ENCODE measurements at regions not wholly inside any gene's neighbourhood (a gene's known extent, or its start where the extent isn't known, plus 50 kb on each side); places are given as distances from the start of the nearest gene placed in this dataset.

GRCh38 chr11:127683321-127683720, 682.8 kb upstream of the KIRREL3 start (continued):
- TF ChIP-seq ZNF281 (CRISPR knock-in tag; IDR thresholded peaks at IDR 0.05) = no peak
- TF ChIP-seq TEAD1 (CRISPR knock-in tag; IDR thresholded peaks at IDR 0.05) = no peak
- TF ChIP-seq, protein P1, sequence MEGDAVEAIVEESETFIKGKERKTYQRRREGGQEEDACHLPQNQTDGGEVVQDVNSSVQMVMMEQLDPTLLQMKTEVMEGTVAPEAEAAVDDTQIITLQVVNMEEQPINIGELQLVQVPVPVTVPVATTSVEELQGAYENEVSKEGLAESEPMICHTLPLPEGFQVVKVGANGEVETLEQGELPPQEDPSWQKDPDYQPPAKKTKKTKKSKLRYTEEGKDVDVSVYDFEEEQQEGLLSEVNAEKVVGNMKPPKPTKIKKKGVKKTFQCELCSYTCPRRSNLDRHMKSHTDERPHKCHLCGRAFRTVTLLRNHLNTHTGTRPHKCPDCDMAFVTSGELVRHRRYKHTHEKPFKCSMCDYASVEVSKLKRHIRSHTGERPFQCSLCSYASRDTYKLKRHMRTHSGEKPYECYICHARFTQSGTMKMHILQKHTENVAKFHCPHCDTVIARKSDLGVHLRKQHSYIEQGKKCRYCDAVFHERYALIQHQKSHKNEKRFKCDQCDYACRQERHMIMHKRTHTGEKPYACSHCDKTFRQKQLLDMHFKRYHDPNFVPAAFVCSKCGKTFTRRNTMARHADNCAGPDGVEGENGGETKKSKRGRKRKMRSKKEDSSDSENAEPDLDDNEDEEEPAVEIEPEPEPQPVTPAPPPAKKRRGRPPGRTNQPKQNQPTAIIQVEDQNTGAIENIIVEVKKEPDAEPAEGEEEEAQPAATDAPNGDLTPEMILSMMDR (IDR thresholded peaks at IDR 0.05) = no peak
- TF ChIP-seq NFYB (CRISPR knock-in tag; conservative IDR thresholded peaks at IDR 0.05; ENCODE audit: low read depth) = no peak
- TF ChIP-seq ZNF263 (CRISPR knock-in tag; IDR thresholded peaks at IDR 0.05; ENCODE audit: low read depth) = no peak

DNA sequence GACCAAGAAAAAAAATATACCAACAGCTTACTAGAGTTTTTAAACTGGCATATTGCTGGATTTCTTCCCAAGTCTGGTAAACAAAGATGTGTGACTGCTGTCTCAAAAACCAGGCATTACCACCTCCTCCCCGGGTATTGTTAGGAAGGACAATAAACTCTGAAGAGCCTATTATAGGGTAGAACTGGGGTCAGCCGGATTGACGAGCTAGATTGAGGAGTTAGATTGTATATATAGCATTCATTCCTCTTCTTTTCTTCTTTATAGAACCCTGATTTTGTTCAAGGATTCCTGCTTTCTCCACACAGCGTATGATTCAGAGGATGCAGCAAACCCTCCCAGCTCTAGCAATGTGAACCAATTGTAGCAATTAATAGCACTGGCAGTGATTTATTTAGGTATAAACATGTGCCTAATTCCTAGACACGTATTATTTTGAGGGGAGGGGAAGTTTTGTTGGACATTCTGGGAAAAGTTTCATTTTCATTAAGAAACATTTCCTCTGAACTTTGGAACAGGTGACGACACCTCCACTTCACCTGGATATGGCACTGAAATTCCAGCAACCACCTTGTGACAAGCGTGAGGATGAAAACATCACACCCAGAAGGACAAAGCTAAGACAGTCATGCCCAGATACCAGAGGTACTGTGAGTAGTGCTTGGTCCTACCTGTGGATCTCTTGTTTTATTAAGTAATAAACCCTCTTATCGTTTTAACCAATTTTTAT, 679.4 kb upstream of the KIRREL3 start:
- peaks cover 3% of the 10 kb centered on the region; the same call in 1 of the 2 replicates for H3K9me3 Mint-ChIP-seq
- ChIA-PET CTCF (no interaction called here), POLR2A (no interaction called here)
- DNase-seq (ENCODE audit: low spot score) (no peak), ATAC-seq (no peak)
- H3K4me3 Mint-ChIP-seq = no peak overlapping the region
- H3K36me3 Mint-ChIP-seq = no peaks in the 10 kb centered on the region
- no peak overlapping the region for H3K27ac Mint-ChIP-seq
- TF ChIP-seq NR1H2 (CRISPR knock-in tag; IDR thresholded peaks at IDR 0.05) (no peak), ZNF263 (CRISPR knock-in tag; IDR thresholded peaks at IDR 0.05; ENCODE audit: low read depth) (no peak), FOXP1 (CRISPR knock-in tag; IDR thresholded peaks at IDR 0.05; ENCODE audit: borderline replicate concordance) (no peak), ZNF532 (CRISPR knock-in tag; IDR thresholded peaks at IDR 0.05; ENCODE audit: borderline replicate concordance) (no peak), NR3C1 (CRISPR knock-in tag; conservative IDR thresholded peaks at IDR 0.05; ENCODE audit: low read depth) (no peak), MXD4 (CRISPR knock-in tag; IDR thresholded peaks at IDR 0.05; ENCODE audit: borderline replicate concordance) (no peak), SP1 (CRISPR knock-in tag; conservative IDR thresholded peaks at IDR 0.05) (no peak), CREM (CRISPR knock-in tag; IDR thresholded peaks at IDR 0.05) (no peak), ZNF281 (CRISPR knock-in tag; IDR thresholded peaks at IDR 0.05) (no peak), MYBL2 (CRISPR knock-in tag; IDR thresholded peaks at IDR 0.05) (no peak), MLX (CRISPR knock-in tag; IDR thresholded peaks at IDR 0.05) (no peak)
- TF ChIP-seq, protein P1 (IDR thresholded peaks at IDR 0.05) = no peak
- TF ChIP-seq, protein P2, sequence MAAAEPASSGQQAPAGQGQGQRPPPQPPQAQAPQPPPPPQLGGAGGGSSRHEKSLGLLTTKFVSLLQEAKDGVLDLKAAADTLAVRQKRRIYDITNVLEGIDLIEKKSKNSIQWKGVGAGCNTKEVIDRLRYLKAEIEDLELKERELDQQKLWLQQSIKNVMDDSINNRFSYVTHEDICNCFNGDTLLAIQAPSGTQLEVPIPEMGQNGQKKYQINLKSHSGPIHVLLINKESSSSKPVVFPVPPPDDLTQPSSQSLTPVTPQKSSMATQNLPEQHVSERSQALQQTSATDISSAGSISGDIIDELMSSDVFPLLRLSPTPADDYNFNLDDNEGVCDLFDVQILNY (CRISPR knock-in tag; IDR thresholded peaks at IDR 0.05) = no peak
- TF ChIP-seq, protein P3, sequence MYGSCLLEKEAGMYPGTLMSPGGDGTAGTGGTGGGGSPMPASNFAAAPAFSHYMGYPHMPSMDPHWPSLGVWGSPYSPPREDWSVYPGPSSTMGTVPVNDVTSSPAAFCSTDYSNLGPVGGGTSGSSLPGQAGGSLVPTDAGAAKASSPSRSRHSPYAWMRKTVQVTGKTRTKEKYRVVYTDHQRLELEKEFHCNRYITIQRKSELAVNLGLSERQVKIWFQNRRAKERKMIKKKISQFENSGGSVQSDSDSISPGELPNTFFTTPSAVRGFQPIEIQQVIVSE (CRISPR knock-in tag; IDR thresholded peaks at IDR 0.05; ENCODE audit: borderline replicate concordance) = no peak
- peaks cover 23% of the 10 kb centered on the region for H3K4me1 Mint-ChIP-seq
- H3K27me3 Mint-ChIP-seq (ENCODE audit: low read depth) = no peaks in the 10 kb centered on the region

Data from WTC11 (cell line).